PC-9 (cell line): ENCODE measurements at regions not wholly inside any gene's neighbourhood (a gene's known extent, or its start where the extent isn't known, plus 50 kb on each side); places are given as distances from the start of the nearest gene placed in this dataset.

Source experiments
- BruUV-seq: library from RNA; stranded (reverse); fragments of 400-500 nt; replicated peaks from 2 replicates; lab custom pipeline; 2021; lab: Mats Ljungman, UMichigan
- CTCF ChIA-PET: fragments of 300-600 bp; sonication (Branson Sonifier 250); formaldehyde crosslinking; loops from one replicate; lab custom pipeline; 2022; ENCODE audit warnings: antibody characterized with exemption; lab: Charles Lee
- POLR2A ChIA-PET: fragments of 300-600 bp; sonication (Branson Sonifier 250); formaldehyde crosslinking; loops from one replicate; lab custom pipeline; 2022; ENCODE audit warnings: antibody characterized with exemption; ENCODE audit not compliant: unreplicated experiment; lab: Charles Lee
- DNase-seq, 2 experiments: peaks; one replicate each; pipeline versions ENCODE4 v3.0.0 to v3.0.0-alpha.2; 2015 to 2022; ENCODE audit warnings: mixed read lengths in 1 of 2
- H2AFZ ChIP-seq: fragments of 200-600 bp; sonication (generic); 2 replicates; pipeline ENCODE4 v1.8.1; 2017; ENCODE audit warnings: antibody characterized with exemption
- H3F3A ChIP-seq: fragments of 200-600 bp; sonication (generic); 2 replicates; pipeline ENCODE4 v1.8.1; 2017; ENCODE audit warnings: antibody characterized with exemption, mild to moderate bottlenecking, low read depth; ENCODE audit not compliant: insufficient read depth
- H3K27ac ChIP-seq: fragments of 200-600 bp; sonication (generic); 2 replicates; pipeline ENCODE4 v1.6.1; 2016; ENCODE audit warnings: mixed run types
- H3K27me3 ChIP-seq: fragments of 200-600 bp; sonication (generic); 2 replicates; pipeline ENCODE4 v1.6.1; 2016; ENCODE audit warnings: low read depth, mixed run types; ENCODE audit not compliant: insufficient read depth
- H3K36me3 ChIP-seq: fragments of 200-600 bp; sonication (generic); 2 replicates; pipeline ENCODE4 v1.6.1; 2016; ENCODE audit warnings: low read depth, mixed run types
- H3K4me1 ChIP-seq: fragments of 200-600 bp; sonication (generic); replicated peaks from 2 replicates; pipeline ENCODE4 v1.6.1; 2016; ENCODE audit warnings: mixed run types; ENCODE audit not compliant: insufficient read depth
- H3K4me2 ChIP-seq: fragments of 200-600 bp; sonication (generic); 2 replicates; pipeline ENCODE4 v1.6.1; 2017; ENCODE audit warnings: mixed run types
- H3K4me3 ChIP-seq: fragments of 200-600 bp; sonication (generic); 2 replicates; pipeline ENCODE4 v1.6.1; 2016; ENCODE audit warnings: mixed run types
- H3K79me2 ChIP-seq: fragments of 200-600 bp; sonication (generic); 2 replicates; pipeline ENCODE4 v1.6.1; 2017; ENCODE audit warnings: low read depth, mixed run types
- H3K9me2 ChIP-seq: fragments of 200-600 bp; sonication (generic); 2 replicates; pipeline ENCODE4 v1.8.1; 2017; ENCODE audit warnings: mild to moderate bottlenecking; ENCODE audit not compliant: insufficient read depth
- H3K9me3 ChIP-seq: fragments of 200-600 bp; sonication (generic); 2 replicates; pipeline ENCODE4 v1.8.1; 2016; ENCODE audit warnings: low read depth; ENCODE audit not compliant: insufficient read depth
- H4K20me1 ChIP-seq: fragments of 200-600 bp; sonication (generic); 2 replicates; pipeline ENCODE4 v1.8.1; 2017; ENCODE audit not compliant: insufficient read depth
- CTCF ChIP-seq: fragments of 200-600 bp; sonication (generic); conservative IDR thresholded peaks from 2 replicates; pipeline ENCODE4 v1.6.1; 2017; ENCODE audit warnings: mixed run types, antibody characterized with exemption, mild to moderate bottlenecking, moderate library complexity
- EZH2 ChIP-seq: fragments of 200-600 bp; sonication (generic); IDR thresholded peaks from 2 replicates; pipeline ENCODE4 v1.8.0; 2017; ENCODE audit warnings: antibody characterized with exemption, low read depth
- intact Hi-C: fragments of 100-400 bp; cut with micrococcal nuclease; formaldehyde crosslinking; loops from one replicate; pipeline ENCODE4 v1.10.0; 2022; ENCODE audit not compliant: unreplicated experiment

- H3K27me3 ChIP-seq, result peaks cover 11% of the 10 kb centered on the region; the same call in 1 of the 2 replicates
- H3K36me3 ChIP-seq, result no peaks in the 10 kb centered on the region
- H3K9me3 ChIP-seq, result no peaks in the 10 kb centered on the region
- no peaks in the 10 kb centered on the region for H3K4me1 ChIP-seq
- intact Hi-C loops, result no loop called here
- no peak for DNase-seq
- H3K79me2 ChIP-seq, result no peaks in the 10 kb centered on the region
- BruUV-seq, result no TSS peak
- no peak overlapping the region for H3K27ac ChIP-seq
- H4K20me1 ChIP-seq, result no peaks in the 10 kb centered on the region
- H3K4me2 ChIP-seq, result no peak overlapping the region
- no peak overlapping the region for H3K4me3 ChIP-seq
- H3K9me2 ChIP-seq, result no peaks in the 10 kb centered on the region
- H3F3A ChIP-seq, result no peaks in the 10 kb centered on the region
- ChIA-PET CTCF (no interaction called here), POLR2A (no interaction called here)
- TF ChIP-seq CTCF (no peak), EZH2 (no peak)
- no peak overlapping the region for H2AFZ ChIP-seq
Measured at GRCh38 chr17:27944546-27945332, 51.6 kb upstream of the LYRM9 start.

DNA sequence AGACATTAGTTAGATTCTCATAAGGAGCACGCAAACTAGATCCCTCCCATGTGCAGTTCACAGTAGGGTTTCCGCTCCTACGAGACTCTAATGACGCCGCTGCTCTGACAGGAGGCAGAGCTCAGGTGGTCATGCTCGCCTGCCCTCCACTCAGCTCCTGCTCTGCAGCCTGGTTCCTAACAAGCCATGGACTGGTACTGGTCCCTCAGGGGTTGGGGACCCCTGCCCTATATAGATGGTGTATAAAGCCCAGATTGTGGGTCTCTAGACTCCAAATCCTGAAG lies 52.1 kb upstream of the LYRM9 start:
- no peaks in the 10 kb centered on the region for H4K20me1 ChIP-seq
- no peaks in the 10 kb centered on the region for H3F3A ChIP-seq
- intact Hi-C loops, result no loop called here
- BruUV-seq, result no TSS peak
- H3K9me3 ChIP-seq, result no peaks in the 10 kb centered on the region
- DNase-seq, result no peak
- no peaks in the 10 kb centered on the region for H3K79me2 ChIP-seq
- H2AFZ ChIP-seq, result no peak overlapping the region
- ChIA-PET POLR2A (no interaction called here), CTCF (no interaction called here)
- no peaks in the 10 kb centered on the region for H3K9me2 ChIP-seq
- H3K27me3 ChIP-seq, result peaks cover 8% of the 10 kb centered on the region; the same call in 1 of the 2 replicates
- no peak overlapping the region for H3K27ac ChIP-seq
- no peak overlapping the region for H3K4me2 ChIP-seq
- H3K4me1 ChIP-seq, result no peaks in the 10 kb centered on the region
- no peaks in the 10 kb centered on the region for H3K36me3 ChIP-seq
- H3K4me3 ChIP-seq, result no peak overlapping the region
- TF ChIP-seq EZH2 (no peak), CTCF (no peak)

DNA sequence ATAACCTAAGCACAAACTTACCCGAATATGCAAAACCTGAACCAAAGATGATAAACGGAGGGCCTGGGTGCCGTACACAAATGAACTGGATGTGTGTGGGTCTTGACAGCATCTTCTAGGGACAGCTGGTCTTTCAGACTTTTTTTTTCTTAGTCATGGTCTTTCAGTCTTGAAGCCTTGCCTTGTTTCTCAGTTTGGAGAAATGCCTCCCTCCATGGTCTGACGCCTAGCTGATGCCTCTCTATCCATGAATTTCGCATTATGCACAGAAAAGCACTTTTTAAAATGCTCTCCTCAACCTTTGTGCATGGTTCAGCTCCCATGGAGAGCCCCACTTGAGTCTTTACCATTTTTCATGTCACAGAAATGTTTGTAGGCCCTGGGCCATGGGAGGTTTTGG lies 52.8 kb upstream of the LYRM9 start:
- H3K9me2 ChIP-seq, result no peaks in the 10 kb centered on the region
- ChIA-PET CTCF (no interaction called here), POLR2A (no interaction called here)
- H3K79me2 ChIP-seq, result no peaks in the 10 kb centered on the region
- peaks cover 8% of the 10 kb centered on the region; the same call in 1 of the 2 replicates for H3K27me3 ChIP-seq
- intact Hi-C loops, result no loop called here
- DNase-seq, result no peak
- H3F3A ChIP-seq, result no peaks in the 10 kb centered on the region
- H2AFZ ChIP-seq, result no peak overlapping the region
- no peak overlapping the region for H3K4me2 ChIP-seq
- no TSS peak for BruUV-seq
- H3K4me1 ChIP-seq, result no peaks in the 10 kb centered on the region
- TF ChIP-seq EZH2 (no peak), CTCF (no peak)
- no peak overlapping the region for H3K27ac ChIP-seq
- H3K9me3 ChIP-seq, result no peaks in the 10 kb centered on the region
- H4K20me1 ChIP-seq, result no peaks in the 10 kb centered on the region
- no peaks in the 10 kb centered on the region for H3K36me3 ChIP-seq
- no peak overlapping the region for H3K4me3 ChIP-seq
